HG03520 (cell line): ENCODE measurements at regions not wholly inside any gene's neighbourhood (a gene's known extent, or its start where the extent isn't known, plus 50 kb on each side); places are given as distances from the start of the nearest gene placed in this dataset.

Experiments used
- ATAC-seq: cut with Tn5 transposase; IDR thresholded peaks from one replicate; pipeline ENCODE4 v1.9.1; 2021; ENCODE audit warnings: mild to moderate bottlenecking, moderate library complexity; ENCODE audit not compliant: unreplicated experiment

GRCh38 chr1:81129776-81130175, 671.0 kb upstream of the ADGRL2 start:
- ATAC-seq, result no peak

GRCh38 chr1:81129366-81129765, 671.4 kb upstream of the ADGRL2 start:
- ATAC-seq, result no peak

- ATAC-seq, result no peak
Observed at GRCh38 chr1:81128079-81128478, 672.7 kb upstream of the ADGRL2 start.

GRCh38 chr1:81126989-81127581, 673.6 kb upstream of the ADGRL2 start:
- no peak for ATAC-seq

- no peak for ATAC-seq
Observed at GRCh38 chr1:81125672-81126071, 675.1 kb upstream of the ADGRL2 start.

GRCh38 chr1:81121306-81121705, 679.4 kb upstream of the ADGRL2 start:
- no peak for ATAC-seq

- no peak for ATAC-seq
Observed at GRCh38 chr1:81119319-81119718, 681.4 kb upstream of the ADGRL2 start.

- ATAC-seq, result no peak
Observed at GRCh38 chr1:81118550-81118949, 682.2 kb upstream of the ADGRL2 start.

GRCh38 chr1:81115422-81115821, 685.3 kb upstream of the ADGRL2 start:
- no peak for ATAC-seq

GRCh38 chr1:81114191-81114590, 686.5 kb upstream of the ADGRL2 start:
- ATAC-seq, result no peak

- no peak for ATAC-seq
Observed at GRCh38 chr1:81113688-81114087, 687.0 kb upstream of the ADGRL2 start.

- no peak for ATAC-seq
Observed at GRCh38 chr1:81111818-81112217, 688.9 kb upstream of the ADGRL2 start.

GRCh38 chr1:81109038-81109437, 691.7 kb upstream of the ADGRL2 start:
- ATAC-seq, result no peak

GRCh38 chr1:81097860-81098259, 702.9 kb upstream of the ADGRL2 start:
- no peak for ATAC-seq

GRCh38 chr1:81073580-81073979, 727.2 kb upstream of the ADGRL2 start:
- no peak for ATAC-seq

- ATAC-seq, result no peak
Observed at GRCh38 chr1:81071969-81072753, 728.6 kb upstream of the ADGRL2 start.

- ATAC-seq, result no peak
Observed at GRCh38 chr1:81071072-81071858, 729.5 kb upstream of the ADGRL2 start.

GRCh38 chr1:81069856-81070255, 730.9 kb upstream of the ADGRL2 start:
- no peak for ATAC-seq

GRCh38 chr1:81068726-81069125, 732.0 kb upstream of the ADGRL2 start:
- no peak for ATAC-seq

GRCh38 chr1:81053826-81054225, 746.9 kb upstream of the ADGRL2 start:
- ATAC-seq, result no peak

- no peak for ATAC-seq
Observed at GRCh38 chr1:81052162-81052561, 748.6 kb upstream of the ADGRL2 start.

- ATAC-seq, result no peak
Observed at GRCh38 chr1:81050390-81050789, 750.3 kb upstream of the ADGRL2 start.
